Tibial nerve (tissue), 4 donors: ENCODE measurements at regions not wholly inside any gene's neighbourhood (a gene's known extent, or its start where the extent isn't known, plus 50 kb on each side); places are given as distances from the start of the nearest gene placed in this dataset.

Experiments
- CTCF ChIP-seq, 5 experiments: fragments of 200-600 bp in 3 of 5; fragments of 450-650 bp in 2 of 5; sonication (generic) in 3 of 5; IDR thresholded peaks; one replicate each; pipeline ENCODE4 v1.5.1; 2016 to 2019; ENCODE audit warnings: antibody characterized with exemption in 5 of 5, mild to moderate bottlenecking in 3 of 5, moderate library complexity in 2 of 5
- EP300 ChIP-seq, 2 donors: sonication (generic); formaldehyde crosslinking; IDR thresholded peaks; one replicate each; pipeline ENCODE4 v1.6.1; 2017; ENCODE audit warnings: antibody characterized with exemption in 2 of 2, mild to moderate bottlenecking in 1 of 2
- POLR2A ChIP-seq, 2 donors: fragments of 450-650 bp; IDR thresholded peaks; one replicate each; pipeline ENCODE4 v1.6.1; 2017; ENCODE audit warnings: antibody characterized with exemption in 2 of 2, mild to moderate bottlenecking in 2 of 2, moderate library complexity in 2 of 2

GRCh38 chr7:42689626-42690025 lies 222.2 kb downstream of the C7orf25 start:
- TF ChIP-seq CTCF (IDR thresholded peaks at IDR 0.05) = no peak
- TF ChIP-seq EP300 (IDR thresholded peaks at IDR 0.05) = no peak
- TF ChIP-seq POLR2A (IDR thresholded peaks at IDR 0.05) = no peak
